HL-60 (cell line): ENCODE measurements at regions not wholly inside any gene's neighbourhood (a gene's known extent, or its start where the extent isn't known, plus 50 kb on each side); places are given as distances from the start of the nearest gene placed in this dataset.

ENCODE experiments used
- DNase-seq, 2 experiments: peaks; one replicate each; pipeline ENCODE4 v3.0.0-alpha.2; 2010 to 2020; ENCODE audit warnings: low read depth in 1 of 2, low spot score in 1 of 2
- H3K27ac ChIP-seq: fragments of 250-450 bp; sonication (Bioruptor Pico); replicated peaks from 2 replicates; pipeline ENCODE4 v1.5.1; 2020; ENCODE audit warnings: mild to moderate bottlenecking, moderate library complexity
- H3K27me3 ChIP-seq: fragments of 250-450 bp; sonication (Bioruptor Pico); 2 replicates; pipeline ENCODE4 v1.5.1; 2021; ENCODE audit warnings: mild to moderate bottlenecking, moderate library complexity; ENCODE audit not compliant: insufficient read depth, poor library complexity, severe bottlenecking
- H3K4me3 ChIP-seq: replicated peaks from 2 replicates; pipeline ENCODE4 v1.5.1; 2011; ENCODE audit warnings: mild to moderate bottlenecking, control low read depth, low read length; ENCODE audit not compliant: insufficient read depth
- CTCF ChIP-seq: IDR thresholded peaks from one replicate; pipeline ENCODE4 v1.5.1; 2011; ENCODE audit warnings: low read length, control low read depth, inconsistent platforms; ENCODE audit not compliant: insufficient read depth
- GABPA ChIP-seq: IDR thresholded peaks from 2 replicates; pipeline ENCODE4 v1.6.1; 2012; ENCODE audit warnings: low read depth
- POLR2AphosphoS5 ChIP-seq: IDR thresholded peaks from 2 replicates; pipeline ENCODE4 v1.6.1; 2012; ENCODE audit warnings: low read depth
- REST ChIP-seq: IDR thresholded peaks from 2 replicates; pipeline ENCODE4 v1.6.1; 2012; ENCODE audit warnings: low read depth; ENCODE audit not compliant: insufficient replicate concordance
- SPI1 ChIP-seq: IDR thresholded peaks from 2 replicates; pipeline ENCODE4 v1.6.1; 2012; ENCODE audit warnings: low read depth, mild to moderate bottlenecking, borderline replicate concordance

GRCh38 chr7:42618651-42619360 lies 293.1 kb downstream of the C7orf25 start:
- Histone ChIP-seq H3K4me3 (no peak overlapping the region), H3K27ac (no peak overlapping the region), H3K27me3 (no peaks in the 10 kb centered on the region)
- TF ChIP-seq SPI1 (0 out of 2 replicates have a peak, but pooled peaks have one; percentile 4), POLR2AphosphoS5 (no peak), CTCF (no peak), GABPA (no peak), REST (no peak)
- DNase-seq: no peak

- H3K27me3 ChIP-seq: no peaks in the 10 kb centered on the region
- TF ChIP-seq POLR2AphosphoS5: no peak
- TF ChIP-seq SPI1: no peak
- TF ChIP-seq CTCF: no peak
- TF ChIP-seq REST: no peak
- TF ChIP-seq GABPA: no peak
- no peak for DNase-seq
Measured at GRCh38 chr7:42617806-42618457, 293.9 kb downstream of the C7orf25 start.

GRCh38 chr7:42617071-42617765 lies 294.7 kb downstream of the C7orf25 start:
- TF ChIP-seq CTCF (no peak), SPI1 (no peak), POLR2AphosphoS5 (no peak), REST (no peak), GABPA (no peak)

More at GRCh38 chr7:42617806-42618457, 293.9 kb downstream of the C7orf25 start:
- no peak overlapping the region for H3K4me3 ChIP-seq
- no peak overlapping the region for H3K27ac ChIP-seq

More at GRCh38 chr7:42617071-42617765, 294.7 kb downstream of the C7orf25 start:
- Histone ChIP-seq H3K4me3 (no peak overlapping the region), H3K27ac (no peak overlapping the region), H3K27me3 (no peaks in the 10 kb centered on the region)
- DNase-seq: no peak
